Skin epidermis (tissue), 12 donors: ENCODE measurements at regions not wholly inside any gene's neighbourhood (a gene's known extent, or its start where the extent isn't known, plus 50 kb on each side); places are given as distances from the start of the nearest gene placed in this dataset.

Source experiments
- H3K27ac ChIP-seq, 21 experiments: fragments of 200-600 bp; sonication (generic) in 11 of 21; one replicate each; pipeline ENCODE4 v1.5.0; 2020; ENCODE audit warnings: mild to moderate bottlenecking in 3 of 21, inconsistent platforms in 2 of 21, moderate library complexity in 2 of 21
- H3K4me3 ChIP-seq, 7 experiments: fragments of 200-600 bp; sonication (generic) in 2 of 7; one replicate each; pipeline ENCODE4 v1.5.0; 2020; ENCODE audit warnings: inconsistent platforms in 2 of 7, mild to moderate bottlenecking in 2 of 7, moderate library complexity in 1 of 7

GRCh38 chr12:87152075-87152474 is 877.1 kb downstream of the C12orf50 start:
- Histone ChIP-seq H3K27ac (no peak overlapping the region), H3K4me3 (no peak overlapping the region)

- Histone ChIP-seq H3K4me3 (no peak overlapping the region), H3K27ac (no peak overlapping the region)
Measured at GRCh38 chr12:87150969-87151662, 878.1 kb downstream of the C12orf50 start.

- H3K27ac ChIP-seq = no peak overlapping the region
Measured at GRCh38 chr12:87142342-87142741, 886.2 kb upstream of the MGAT4C start.

GRCh38 chr12:87141091-87141490 is 884.9 kb upstream of the MGAT4C start:
- no peak overlapping the region for H3K27ac ChIP-seq

More at GRCh38 chr12:87142342-87142741, 886.2 kb upstream of the MGAT4C start:
- no peak overlapping the region for H3K4me3 ChIP-seq

GRCh38 chr12:87140262-87140661 is 884.1 kb upstream of the MGAT4C start:
- Histone ChIP-seq H3K27ac (no peak overlapping the region), H3K4me3 (no peak overlapping the region)

More at GRCh38 chr12:87141091-87141490, 884.9 kb upstream of the MGAT4C start:
- H3K4me3 ChIP-seq = no peak overlapping the region

GRCh38 chr12:87137220-87137619 is 881.0 kb upstream of the MGAT4C start:
- H3K27ac ChIP-seq = no peak overlapping the region
- no peak overlapping the region for H3K4me3 ChIP-seq

GRCh38 chr12:87136330-87136976 is 880.3 kb upstream of the MGAT4C start:
- Histone ChIP-seq H3K27ac (no peak overlapping the region), H3K4me3 (no peak overlapping the region)

- H3K27ac ChIP-seq = no peak overlapping the region
- no peak overlapping the region for H3K4me3 ChIP-seq
Measured at GRCh38 chr12:87127272-87127671, 871.1 kb upstream of the MGAT4C start.

- no peak overlapping the region for H3K4me3 ChIP-seq
- no peak overlapping the region for H3K27ac ChIP-seq
Measured at GRCh38 chr12:87121896-87122295, 865.7 kb upstream of the MGAT4C start.

- no peak overlapping the region for H3K27ac ChIP-seq
- no peak overlapping the region for H3K4me3 ChIP-seq
Measured at GRCh38 chr12:87120440-87120839, 864.2 kb upstream of the MGAT4C start.

GRCh38 chr12:87119713-87120112 is 863.5 kb upstream of the MGAT4C start:
- Histone ChIP-seq H3K4me3 (no peak overlapping the region), H3K27ac (no peak overlapping the region)

GRCh38 chr12:87117526-87117925 is 861.3 kb upstream of the MGAT4C start:
- Histone ChIP-seq H3K4me3 (no peak overlapping the region), H3K27ac (no peak overlapping the region)

- Histone ChIP-seq H3K27ac (no peak overlapping the region), H3K4me3 (no peak overlapping the region)
Measured at GRCh38 chr12:87116780-87117179, 860.6 kb upstream of the MGAT4C start.

GRCh38 chr12:87112571-87113345 is 856.6 kb upstream of the MGAT4C start:
- Histone ChIP-seq H3K27ac (no peak overlapping the region), H3K4me3 (no peak overlapping the region)

- H3K4me3 ChIP-seq = no peak overlapping the region
- H3K27ac ChIP-seq = no peak overlapping the region
Measured at GRCh38 chr12:87107766-87108165, 851.6 kb upstream of the MGAT4C start.

- Histone ChIP-seq H3K4me3 (no peak overlapping the region), H3K27ac (no peak overlapping the region)
Measured at GRCh38 chr12:87107270-87107669, 851.1 kb upstream of the MGAT4C start.

GRCh38 chr12:87096082-87096585 is 839.9 kb upstream of the MGAT4C start:
- no peak overlapping the region for H3K27ac ChIP-seq
- no peak overlapping the region for H3K4me3 ChIP-seq

- Histone ChIP-seq H3K4me3 (no peak overlapping the region), H3K27ac (no peak overlapping the region)
Measured at GRCh38 chr12:87094356-87094755, 838.2 kb upstream of the MGAT4C start.

GRCh38 chr12:87092421-87092820 is 836.2 kb upstream of the MGAT4C start:
- Histone ChIP-seq H3K4me3 (no peak overlapping the region), H3K27ac (no peak overlapping the region)

GRCh38 chr12:87086118-87086891 is 830.1 kb upstream of the MGAT4C start:
- no peak overlapping the region for H3K27ac ChIP-seq
- no peak overlapping the region for H3K4me3 ChIP-seq
